WTC11 (cell line): ENCODE measurements at regions not wholly inside any gene's neighbourhood (a gene's known extent, or its start where the extent isn't known, plus 50 kb on each side); places are given as distances from the start of the nearest gene placed in this dataset.

ENCODE experiments used
- ATAC-seq: fragments of 200-7000 bp; cut with Tn5 transposase; 2 replicates; pipeline ENCODE4 v1.10.0; 2021; ENCODE audit warnings: mild to moderate bottlenecking, moderate library complexity
- CTCF ChIA-PET: fragments of 300-600 bp; sonication (Branson Sonifier 250); formaldehyde crosslinking; loops from one replicate; lab custom pipeline; 2021; ENCODE audit warnings: antibody characterized with exemption; lab: Charles Lee
- POLR2A ChIA-PET: fragments of 350-600 bp; sonication (Branson Sonifier 250); formaldehyde crosslinking; loops from one replicate; lab custom pipeline; 2021; ENCODE audit warnings: antibody characterized with exemption; lab: Charles Lee
- DNase-seq: peaks from one replicate; pipeline ENCODE4 v3.0.0; 2021; ENCODE audit warnings: low spot score
- H3K27ac Mint-ChIP-seq: 2 replicates; pipeline ENCODE4 v1.8.0; 2021; ENCODE audit warnings: mixed read lengths
- H3K27me3 Mint-ChIP-seq: 2 replicates; pipeline ENCODE4 v1.8.0; 2021; ENCODE audit warnings: low read depth, mild to moderate bottlenecking, moderate library complexity, mixed read lengths
- H3K36me3 Mint-ChIP-seq: 2 replicates; pipeline ENCODE4 v1.8.0; 2021; ENCODE audit warnings: mixed read lengths
- H3K4me1 Mint-ChIP-seq: 2 replicates; pipeline ENCODE4 v1.8.0; 2022; ENCODE audit warnings: mixed read lengths
- H3K4me3 Mint-ChIP-seq: 2 replicates; pipeline ENCODE4 v1.8.0; 2021; ENCODE audit warnings: mild to moderate bottlenecking, moderate library complexity, mixed read lengths
- H3K9me3 Mint-ChIP-seq: 2 replicates; pipeline ENCODE4 v1.8.0; 2021; ENCODE audit warnings: mixed read lengths
- ATF6 ChIP-seq: sonication (generic); formaldehyde crosslinking; IDR thresholded peaks from 2 replicates; pipeline ENCODE4 v1.8.1; 2023; ENCODE audit warnings: mild to moderate bottlenecking, missing genetic modification reagents
- CREB1 ChIP-seq: sonication (generic); formaldehyde crosslinking; IDR thresholded peaks from 2 replicates; pipeline ENCODE4 v1.8.0; 2023; ENCODE audit warnings: mild to moderate bottlenecking, missing genetic modification reagents
- ELF4 ChIP-seq: sonication (generic); formaldehyde crosslinking; IDR thresholded peaks from 2 replicates; pipeline ENCODE4 v1.8.1; 2022; ENCODE audit warnings: low read depth, mild to moderate bottlenecking, moderate library complexity, missing genetic modification reagents
- FOXJ3 ChIP-seq: sonication (generic); formaldehyde crosslinking; IDR thresholded peaks from 2 replicates; pipeline ENCODE4 v1.9.0; 2021; ENCODE audit warnings: missing genetic modification reagents, mild to moderate bottlenecking, borderline replicate concordance
- FOXP1 ChIP-seq: sonication (generic); formaldehyde crosslinking; IDR thresholded peaks from 2 replicates; pipeline ENCODE4 v1.8.0; 2022; ENCODE audit warnings: missing genetic modification reagents, mild to moderate bottlenecking, moderate library complexity, borderline replicate concordance
- GRHL2 ChIP-seq: fragments of 250-450 bp; sonication (Bioruptor Pico); IDR thresholded peaks from 2 replicates; pipeline ENCODE4 v1.8.0; 2022; ENCODE audit warnings: mild to moderate bottlenecking, moderate library complexity; ENCODE audit not compliant: insufficient replicate concordance, severe bottlenecking
- HMGXB4 ChIP-seq: sonication (generic); formaldehyde crosslinking; IDR thresholded peaks from 2 replicates; pipeline ENCODE4 v1.8.1; 2023; ENCODE audit warnings: mild to moderate bottlenecking, moderate library complexity, missing genetic modification reagents
- JAZF1 ChIP-seq: fragments of 250-450 bp; sonication (Bioruptor Pico); IDR thresholded peaks from 2 replicates; pipeline ENCODE4 v1.9.0; 2021; ENCODE audit warnings: moderate library complexity, mild to moderate bottlenecking, inconsistent platforms
- SOX15 ChIP-seq: fragments of 250-450 bp; sonication (Bioruptor Pico); IDR thresholded peaks from 2 replicates; pipeline ENCODE4 v1.9.0; 2021; ENCODE audit warnings: mild to moderate bottlenecking
- ZNF232 ChIP-seq: sonication (generic); formaldehyde crosslinking; IDR thresholded peaks from 2 replicates; pipeline ENCODE4 v1.8.0; 2022; ENCODE audit warnings: mild to moderate bottlenecking, missing genetic modification reagents
- ZNF263 ChIP-seq: sonication (generic); formaldehyde crosslinking; IDR thresholded peaks from 2 replicates; pipeline ENCODE4 v1.8.1; 2022; ENCODE audit warnings: low read depth, mild to moderate bottlenecking, moderate library complexity, missing genetic modification reagents
- ZNF281 ChIP-seq: sonication (generic); formaldehyde crosslinking; IDR thresholded peaks from 2 replicates; pipeline ENCODE4 v1.8.0; 2023; ENCODE audit warnings: mild to moderate bottlenecking, missing genetic modification reagents
- ZNF396 ChIP-seq: fragments of 250-450 bp; sonication (Bioruptor Pico); IDR thresholded peaks from 2 replicates; pipeline ENCODE4 v1.8.0; 2021; ENCODE audit warnings: mild to moderate bottlenecking, moderate library complexity, borderline replicate concordance
- ZNF671 ChIP-seq: fragments of 250-450 bp; sonication (Bioruptor Pico); IDR thresholded peaks from 2 replicates; pipeline ENCODE4 v1.8.0; 2021; ENCODE audit warnings: mild to moderate bottlenecking
- TF ChIP-seq, protein P1 (sequence below): sonication (generic); formaldehyde crosslinking; IDR thresholded peaks from 2 replicates; pipeline ENCODE4 v1.8.1; 2022; ENCODE audit warnings: missing genetic modification reagents, borderline replicate concordance
- TF ChIP-seq, protein P2 (sequence below): sonication (generic); formaldehyde crosslinking; IDR thresholded peaks from 2 replicates; pipeline ENCODE4 v1.8.0; 2023; ENCODE audit warnings: missing genetic modification reagents

- H3K4me1 Mint-ChIP-seq: no peaks in the 10 kb centered on the region
- CTCF ChIA-PET: interaction anchor here (0.7 kb wide), 1 partner anchor 515 kb away, joined by 3 read pairs; no protein-coding TSS in a partner anchor
- POLR2A ChIA-PET: no interaction called here
Observed at GRCh38 chr18:60503199-60503598, 130.6 kb upstream of the MC4R start.

More at GRCh38 chr18:60503199-60503598, 130.6 kb upstream of the MC4R start:
- no peak overlapping the region for H3K4me3 Mint-ChIP-seq
- no peak for ATAC-seq
- no peak overlapping the region for H3K27ac Mint-ChIP-seq
- H3K27me3 Mint-ChIP-seq: peaks cover 17% of the 10 kb centered on the region
- no peak for DNase-seq
- H3K36me3 Mint-ChIP-seq: no peaks in the 10 kb centered on the region
- H3K9me3 Mint-ChIP-seq: no peaks in the 10 kb centered on the region
- TF ChIP-seq ZNF396 (CRISPR knock-in tag) (no peak), SOX15 (CRISPR knock-in tag) (no peak), CREB1 (CRISPR knock-in tag) (no peak), ELF4 (CRISPR knock-in tag) (no peak), FOXP1 (no peak), ZNF281 (CRISPR knock-in tag) (no peak), ATF6 (CRISPR knock-in tag) (no peak), GRHL2 (no peak), ZNF671 (CRISPR knock-in tag) (no peak), FOXJ3 (CRISPR knock-in tag) (no peak), ZNF263 (CRISPR knock-in tag) (no peak), HMGXB4 (CRISPR knock-in tag) (no peak), ZNF232 (no peak), JAZF1 (CRISPR knock-in tag) (no peak)
- TF ChIP-seq, protein P1, sequence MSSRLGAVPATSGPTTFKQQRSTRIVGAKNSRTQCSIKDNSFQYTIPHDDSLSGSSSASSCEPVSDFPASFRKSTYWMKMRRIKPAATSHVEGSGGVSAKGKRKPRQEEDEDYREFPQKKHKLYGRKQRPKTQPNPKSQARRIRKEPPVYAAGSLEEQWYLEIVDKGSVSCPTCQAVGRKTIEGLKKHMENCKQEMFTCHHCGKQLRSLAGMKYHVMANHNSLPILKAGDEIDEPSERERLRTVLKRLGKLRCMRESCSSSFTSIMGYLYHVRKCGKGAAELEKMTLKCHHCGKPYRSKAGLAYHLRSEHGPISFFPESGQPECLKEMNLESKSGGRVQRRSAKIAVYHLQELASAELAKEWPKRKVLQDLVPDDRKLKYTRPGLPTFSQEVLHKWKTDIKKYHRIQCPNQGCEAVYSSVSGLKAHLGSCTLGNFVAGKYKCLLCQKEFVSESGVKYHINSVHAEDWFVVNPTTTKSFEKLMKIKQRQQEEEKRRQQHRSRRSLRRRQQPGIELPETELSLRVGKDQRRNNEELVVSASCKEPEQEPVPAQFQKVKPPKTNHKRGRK (CRISPR knock-in tag): no peak
- TF ChIP-seq, protein P2, sequence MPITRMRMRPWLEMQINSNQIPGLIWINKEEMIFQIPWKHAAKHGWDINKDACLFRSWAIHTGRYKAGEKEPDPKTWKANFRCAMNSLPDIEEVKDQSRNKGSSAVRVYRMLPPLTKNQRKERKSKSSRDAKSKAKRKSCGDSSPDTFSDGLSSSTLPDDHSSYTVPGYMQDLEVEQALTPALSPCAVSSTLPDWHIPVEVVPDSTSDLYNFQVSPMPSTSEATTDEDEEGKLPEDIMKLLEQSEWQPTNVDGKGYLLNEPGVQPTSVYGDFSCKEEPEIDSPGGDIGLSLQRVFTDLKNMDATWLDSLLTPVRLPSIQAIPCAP: no peak
- TF ChIP-seq, all 79 proteins: peak for 0
